A673 (cell line): ENCODE measurements at regions not wholly inside any gene's neighbourhood (a gene's known extent, or its start where the extent isn't known, plus 50 kb on each side); places are given as distances from the start of the nearest gene placed in this dataset.

Experiments
- EZH2 ChIP-seq: fragments of 200-600 bp; sonication (generic); IDR thresholded peaks from 2 replicates; pipeline ENCODE4 v1.6.1; 2017; ENCODE audit warnings: borderline replicate concordance, low read depth, mild to moderate bottlenecking, mixed read lengths, antibody characterized with exemption, low read length; ENCODE audit not compliant: poor library complexity, severe bottlenecking
- TF ChIP-seq, protein P1 (sequence below): fragments of 300-800, 200-600 bp; sonication (generic); conservative IDR thresholded peaks from 2 replicates; pipeline ENCODE4 v1.5.1; 2017; ENCODE audit warnings: low read depth, mild to moderate bottlenecking, antibody characterized with exemption, low read length, moderate library complexity, mixed read lengths

GRCh38 chr5:33299621-33300208 lies 141.1 kb upstream of the TARS1 start:
- TF ChIP-seq, protein P1, sequence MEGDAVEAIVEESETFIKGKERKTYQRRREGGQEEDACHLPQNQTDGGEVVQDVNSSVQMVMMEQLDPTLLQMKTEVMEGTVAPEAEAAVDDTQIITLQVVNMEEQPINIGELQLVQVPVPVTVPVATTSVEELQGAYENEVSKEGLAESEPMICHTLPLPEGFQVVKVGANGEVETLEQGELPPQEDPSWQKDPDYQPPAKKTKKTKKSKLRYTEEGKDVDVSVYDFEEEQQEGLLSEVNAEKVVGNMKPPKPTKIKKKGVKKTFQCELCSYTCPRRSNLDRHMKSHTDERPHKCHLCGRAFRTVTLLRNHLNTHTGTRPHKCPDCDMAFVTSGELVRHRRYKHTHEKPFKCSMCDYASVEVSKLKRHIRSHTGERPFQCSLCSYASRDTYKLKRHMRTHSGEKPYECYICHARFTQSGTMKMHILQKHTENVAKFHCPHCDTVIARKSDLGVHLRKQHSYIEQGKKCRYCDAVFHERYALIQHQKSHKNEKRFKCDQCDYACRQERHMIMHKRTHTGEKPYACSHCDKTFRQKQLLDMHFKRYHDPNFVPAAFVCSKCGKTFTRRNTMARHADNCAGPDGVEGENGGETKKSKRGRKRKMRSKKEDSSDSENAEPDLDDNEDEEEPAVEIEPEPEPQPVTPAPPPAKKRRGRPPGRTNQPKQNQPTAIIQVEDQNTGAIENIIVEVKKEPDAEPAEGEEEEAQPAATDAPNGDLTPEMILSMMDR = peak; percentile 65
- TF ChIP-seq EZH2 = no peak
